NT2/D1 (cell line): ENCODE measurements at regions not wholly inside any gene's neighbourhood (a gene's known extent, or its start where the extent isn't known, plus 50 kb on each side); places are given as distances from the start of the nearest gene placed in this dataset.

Experiments used
- DNase-seq: peaks from one replicate; pipeline ENCODE4 v3.0.0-alpha.2; 2011; ENCODE audit warnings: low read depth, low spot score
- H3K27me3 ChIP-seq: 2 replicates; pipeline ENCODE4 v1.6.0; 2011; ENCODE audit warnings: mild to moderate bottlenecking; ENCODE audit not compliant: insufficient read length, insufficient read depth
- H3K36me3 ChIP-seq: 2 replicates; pipeline ENCODE4 v1.6.1; 2011; ENCODE audit warnings: mild to moderate bottlenecking, low read length, mixed read lengths; ENCODE audit not compliant: insufficient read depth, insufficient read length
- H3K4me1 ChIP-seq: 2 replicates; pipeline ENCODE4 v1.5.1; 2011; ENCODE audit not compliant: insufficient read depth, insufficient read length
- H3K4me3 ChIP-seq: 2 replicates; pipeline ENCODE4 v1.5.1; 2011; ENCODE audit warnings: low read depth; ENCODE audit not compliant: insufficient read length
- H3K9ac ChIP-seq: 2 replicates; pipeline ENCODE4 v1.6.0; 2011; ENCODE audit warnings: low read depth; ENCODE audit not compliant: insufficient read length
- H3K9me3 ChIP-seq: 2 replicates; pipeline ENCODE4 v1.5.1; 2011; ENCODE audit warnings: mild to moderate bottlenecking, low read length; ENCODE audit not compliant: insufficient read depth
- SUZ12 ChIP-seq: IDR thresholded peaks from 2 replicates; pipeline ENCODE4 v1.6.1; 2011; ENCODE audit not compliant: insufficient read length, insufficient read depth; ENCODE audit errors: extremely low read depth
- YY1 ChIP-seq: IDR thresholded peaks from 2 replicates; pipeline ENCODE4 v1.6.1; 2011; ENCODE audit not compliant: insufficient read length, insufficient read depth
- ZNF274 ChIP-seq: IDR thresholded peaks from 2 replicates; pipeline ENCODE4 v1.6.1; 2011; ENCODE audit warnings: mild to moderate bottlenecking, low read depth, low read length

- no peak overlapping the region for H3K4me3 ChIP-seq
- no peaks in the 10 kb centered on the region for H3K36me3 ChIP-seq
- H3K9me3 ChIP-seq = no peaks in the 10 kb centered on the region
- no peak for DNase-seq
- no peak overlapping the region for H3K9ac ChIP-seq
- TF ChIP-seq ZNF274 (no peak), SUZ12 (no peak), YY1 (no peak)
- no peaks in the 10 kb centered on the region for H3K27me3 ChIP-seq
- H3K4me1 ChIP-seq = no peaks in the 10 kb centered on the region
Measured at GRCh38 chr2:66866331-66867062, 431.6 kb downstream of the MEIS1 start.

GRCh38 chr2:66867063-66867441 is 432.1 kb downstream of the MEIS1 start:
- no peak for TF ChIP-seq YY1
- TF ChIP-seq ZNF274 = no peak
- TF ChIP-seq SUZ12 = no peak
- no peaks in the 10 kb centered on the region for H3K9me3 ChIP-seq
- no peaks in the 10 kb centered on the region for H3K4me1 ChIP-seq
- H3K36me3 ChIP-seq = no peaks in the 10 kb centered on the region
- H3K9ac ChIP-seq = no peak overlapping the region
- no peak for DNase-seq
- no peaks in the 10 kb centered on the region for H3K27me3 ChIP-seq
- H3K4me3 ChIP-seq = no peak overlapping the region

- Histone ChIP-seq H3K4me1 (no peaks in the 10 kb centered on the region), H3K36me3 (no peaks in the 10 kb centered on the region), H3K9me3 (no peaks in the 10 kb centered on the region), H3K27me3 (no peaks in the 10 kb centered on the region), H3K4me3 (no peak overlapping the region), H3K9ac (no peak overlapping the region)
- TF ChIP-seq YY1 = no peak
- TF ChIP-seq ZNF274 = no peak
- TF ChIP-seq SUZ12 = no peak
- no peak for DNase-seq
Measured at GRCh38 chr2:66869076-66869475, 434.2 kb downstream of the MEIS1 start.

GRCh38 chr2:66872081-66872985 is 437.4 kb downstream of the MEIS1 start:
- DNase-seq = no peak
- Histone ChIP-seq H3K27me3 (no peaks in the 10 kb centered on the region), H3K4me3 (no peak overlapping the region), H3K4me1 (no peaks in the 10 kb centered on the region), H3K9ac (no peak overlapping the region), H3K36me3 (no peaks in the 10 kb centered on the region), H3K9me3 (no peaks in the 10 kb centered on the region)
- TF ChIP-seq SUZ12 (no peak), YY1 (no peak), ZNF274 (no peak)

- Histone ChIP-seq H3K9ac (no peak overlapping the region), H3K27me3 (no peaks in the 10 kb centered on the region), H3K4me3 (no peak overlapping the region), H3K9me3 (no peaks in the 10 kb centered on the region), H3K36me3 (no peaks in the 10 kb centered on the region), H3K4me1 (no peaks in the 10 kb centered on the region)
- TF ChIP-seq SUZ12 (no peak), ZNF274 (no peak), YY1 (no peak)
- DNase-seq = no peak
Measured at GRCh38 chr2:66872986-66873754, 438.2 kb downstream of the MEIS1 start.

- Histone ChIP-seq H3K4me3 (no peak overlapping the region), H3K36me3 (no peaks in the 10 kb centered on the region), H3K9ac (no peak overlapping the region), H3K9me3 (no peaks in the 10 kb centered on the region), H3K27me3 (no peaks in the 10 kb centered on the region), H3K4me1 (no peaks in the 10 kb centered on the region)
- no peak for TF ChIP-seq YY1
- TF ChIP-seq ZNF274 = no peak
- no peak for TF ChIP-seq SUZ12
- no peak for DNase-seq
Measured at GRCh38 chr2:66874411-66874810, 439.5 kb downstream of the MEIS1 start.
